ENCODE measurements at regions not wholly inside any gene's neighbourhood (a gene's known extent, or its start where the extent isn't known, plus 50 kb on each side); places are given as distances from the start of the nearest gene placed in this dataset.

DNA sequence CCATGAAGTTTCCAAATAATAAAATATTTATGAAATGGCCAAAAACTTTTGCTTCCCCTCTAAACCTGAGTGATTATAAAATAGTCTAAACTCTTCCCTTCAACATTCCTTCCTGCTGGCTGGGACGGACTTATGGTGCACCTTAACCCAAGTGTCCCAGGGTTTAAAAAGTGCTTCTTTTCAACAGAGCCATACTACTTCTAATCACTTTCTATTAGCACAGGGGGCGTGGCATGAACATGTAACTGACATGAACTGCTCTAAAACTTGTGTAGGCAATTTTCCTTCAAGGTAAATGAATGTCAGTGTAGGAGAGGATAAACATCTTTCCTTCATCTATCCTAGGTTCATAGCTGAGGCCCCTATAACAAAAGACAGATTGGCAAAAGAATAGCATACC lies 163.6 kb upstream of the RIMS1 start:
- DNase-seq, result no peak
- intact Hi-C loops (cut with DNase I), result no loop called here
- Histone ChIP-seq H3K27me3 (no peaks in the 10 kb centered on the region), H3K27ac (no peak overlapping the region), H3K9me3 (no peaks in the 10 kb centered on the region), H3K36me3 (no peaks in the 10 kb centered on the region), H3K4me3 (no peak overlapping the region), H3K4me1 (no peaks in the 10 kb centered on the region)
- no peak for TF ChIP-seq EP300 (IDR thresholded peaks at IDR 0.05)
- TF ChIP-seq, protein P1, sequence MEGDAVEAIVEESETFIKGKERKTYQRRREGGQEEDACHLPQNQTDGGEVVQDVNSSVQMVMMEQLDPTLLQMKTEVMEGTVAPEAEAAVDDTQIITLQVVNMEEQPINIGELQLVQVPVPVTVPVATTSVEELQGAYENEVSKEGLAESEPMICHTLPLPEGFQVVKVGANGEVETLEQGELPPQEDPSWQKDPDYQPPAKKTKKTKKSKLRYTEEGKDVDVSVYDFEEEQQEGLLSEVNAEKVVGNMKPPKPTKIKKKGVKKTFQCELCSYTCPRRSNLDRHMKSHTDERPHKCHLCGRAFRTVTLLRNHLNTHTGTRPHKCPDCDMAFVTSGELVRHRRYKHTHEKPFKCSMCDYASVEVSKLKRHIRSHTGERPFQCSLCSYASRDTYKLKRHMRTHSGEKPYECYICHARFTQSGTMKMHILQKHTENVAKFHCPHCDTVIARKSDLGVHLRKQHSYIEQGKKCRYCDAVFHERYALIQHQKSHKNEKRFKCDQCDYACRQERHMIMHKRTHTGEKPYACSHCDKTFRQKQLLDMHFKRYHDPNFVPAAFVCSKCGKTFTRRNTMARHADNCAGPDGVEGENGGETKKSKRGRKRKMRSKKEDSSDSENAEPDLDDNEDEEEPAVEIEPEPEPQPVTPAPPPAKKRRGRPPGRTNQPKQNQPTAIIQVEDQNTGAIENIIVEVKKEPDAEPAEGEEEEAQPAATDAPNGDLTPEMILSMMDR (IDR thresholded peaks at IDR 0.05), result no peak
- no peak for TF ChIP-seq POLR2AphosphoS5 (IDR thresholded peaks at IDR 0.05)
- TF ChIP-seq POLR2A (IDR thresholded peaks at IDR 0.05), result no peak
- WGBS, 2 donors, result 31 to 70% methylated on average over 2 of the region's 2 CpGs

DNA sequence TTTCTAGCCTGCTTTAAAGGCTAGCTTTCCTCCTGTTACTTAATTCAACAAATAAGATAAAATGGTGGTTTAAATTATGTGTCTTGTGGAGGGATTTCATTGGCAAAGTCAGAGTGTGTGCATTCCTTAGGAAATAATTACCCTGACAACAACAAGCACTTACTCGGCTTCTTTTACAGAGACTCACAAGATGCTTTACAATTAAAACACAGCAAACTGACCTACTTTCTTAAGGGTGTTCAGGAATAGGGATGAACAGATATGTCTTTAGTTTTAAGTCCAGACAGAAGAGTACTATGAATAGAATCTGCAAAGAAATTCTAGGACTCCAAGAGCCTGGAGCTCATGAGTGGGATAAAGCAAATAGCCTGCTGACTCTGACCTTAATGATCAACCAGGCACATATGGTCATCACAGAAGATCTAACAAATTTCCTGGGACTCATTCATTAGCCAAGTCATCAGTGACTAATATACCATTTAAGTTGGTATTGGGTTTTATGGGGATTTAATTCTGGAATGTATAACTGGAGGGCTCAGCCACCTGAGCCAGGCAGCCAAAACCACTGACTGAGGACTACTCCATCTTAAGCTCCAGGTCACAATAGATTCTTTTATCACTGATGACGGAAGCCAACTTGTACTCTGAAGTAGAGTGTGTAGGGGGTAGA lies 161.8 kb upstream of the RIMS1 start:
- intact Hi-C loops (cut with DNase I), result no loop called here
- Histone ChIP-seq H3K36me3 (no peaks in the 10 kb centered on the region), H3K27ac (no peak overlapping the region), H3K27me3 (no peaks in the 10 kb centered on the region), H3K4me1 (no peaks in the 10 kb centered on the region), H3K9me3 (no peaks in the 10 kb centered on the region), H3K4me3 (no peak overlapping the region)
- DNase-seq, result no peak
- TF ChIP-seq, protein P1 (IDR thresholded peaks at IDR 0.05), result no peak
- no peak for TF ChIP-seq POLR2A (IDR thresholded peaks at IDR 0.05)
- no peak for TF ChIP-seq POLR2AphosphoS5 (IDR thresholded peaks at IDR 0.05)
- no peak for TF ChIP-seq EP300 (IDR thresholded peaks at IDR 0.05)
- 89 to 91% methylated on average over 2 of the region's 2 CpGs for WGBS, 2 donors

GRCh38 chr6:71725126-71725470 lies 161.3 kb upstream of the RIMS1 start:
- no peak overlapping the region for H3K4me3 ChIP-seq
- H3K27me3 ChIP-seq, result no peaks in the 10 kb centered on the region
- no peaks in the 10 kb centered on the region for H3K4me1 ChIP-seq
- H3K27ac ChIP-seq, result no peak overlapping the region
- intact Hi-C loops (cut with DNase I), result no loop called here
- TF ChIP-seq POLR2AphosphoS5 (IDR thresholded peaks at IDR 0.05) (no peak), POLR2A (IDR thresholded peaks at IDR 0.05) (no peak), EP300 (IDR thresholded peaks at IDR 0.05) (no peak)
- TF ChIP-seq, protein P1 (IDR thresholded peaks at IDR 0.05), result no peak
- no peaks in the 10 kb centered on the region for H3K9me3 ChIP-seq
- WGBS, 2 donors, result 95 to 96% methylated on average over 2 of the region's 2 CpGs
- DNase-seq, result no peak
- H3K36me3 ChIP-seq, result no peaks in the 10 kb centered on the region

- Histone ChIP-seq H3K27me3 (no peaks in the 10 kb centered on the region), H3K4me1 (no peaks in the 10 kb centered on the region), H3K9me3 (no peaks in the 10 kb centered on the region), H3K36me3 (no peaks in the 10 kb centered on the region), H3K4me3 (no peak overlapping the region), H3K27ac (no peak overlapping the region)
- DNase-seq, result no peak
- TF ChIP-seq, protein P1 (IDR thresholded peaks at IDR 0.05), result no peak
- no peak for TF ChIP-seq POLR2A (IDR thresholded peaks at IDR 0.05)
- WGBS, 2 donors, result 85 to 87% methylated on average over 2 of the region's 2 CpGs
- intact Hi-C loops (cut with DNase I), result no loop called here
These were observed 160.2 kb upstream of the RIMS1 start for GRCh38 chr6:71726121-71726520.

GRCh38 chr6:71727632-71728294 lies 158.6 kb upstream of the RIMS1 start:
- TF ChIP-seq POLR2A (IDR thresholded peaks at IDR 0.05) (no peak), POLR2AphosphoS5 (IDR thresholded peaks at IDR 0.05) (no peak), EP300 (IDR thresholded peaks at IDR 0.05) (no peak)
- TF ChIP-seq, protein P1 (IDR thresholded peaks at IDR 0.05), result no peak
- Histone ChIP-seq H3K36me3 (no peaks in the 10 kb centered on the region), H3K4me3 (no peak overlapping the region), H3K4me1 (no peaks in the 10 kb centered on the region), H3K9me3 (no peaks in the 10 kb centered on the region), H3K27me3 (no peaks in the 10 kb centered on the region), H3K27ac (no peak overlapping the region)
- no peak for DNase-seq
- 47 to 57% methylated on average over 2 of the region's 2 CpGs for WGBS, 2 donors
- intact Hi-C loops (cut with DNase I), result no loop called here
